ENCODE measurements at regions not wholly inside any gene's neighbourhood (a gene's known extent, or its start where the extent isn't known, plus 50 kb on each side); places are given as distances from the start of the nearest gene placed in this dataset.

- H3K27me3 ChIP-seq (ENCODE audit: control insufficient read depth, low read length) = peaks cover 19% of the 10 kb centered on the region
- no peaks in the 10 kb centered on the region for H4K20me1 ChIP-seq (ENCODE audit: control insufficient read depth, insufficient read depth, low read depth, low read length)
- no peak overlapping the region for H3K27ac ChIP-seq (ENCODE audit: low read depth, low read length)
- no peaks in the 10 kb centered on the region for H3K79me2 ChIP-seq (ENCODE audit: control insufficient read depth, low read length)
- no peaks in the 10 kb centered on the region for H3K4me1 ChIP-seq (ENCODE audit: control insufficient read depth, low read length)
- TF ChIP-seq EZH2phosphoT487 (IDR thresholded peaks at IDR 0.05; ENCODE audit: borderline replicate concordance, low read length) (no peak), CTCF (IDR thresholded peaks at IDR 0.05; ENCODE audit: low read depth, low read length, poor library complexity, severe bottlenecking) (no peak)
- no peaks in the 10 kb centered on the region for H3K36me3 ChIP-seq (ENCODE audit: control insufficient read depth, low read length)
- no peaks in the 10 kb centered on the region for H3F3A ChIP-seq (ENCODE audit: control insufficient read depth, insufficient read depth)
- no peaks in the 10 kb centered on the region for H3K9me2 ChIP-seq (replicated peaks; ENCODE audit: control insufficient read depth, low read length)
- no peaks in the 10 kb centered on the region for H3K9me3 ChIP-seq (ENCODE audit: control insufficient read depth, insufficient read depth, low read length)
- H3K4me2 ChIP-seq (ENCODE audit: low read length) = no peak overlapping the region
- H3K4me3 ChIP-seq (ENCODE audit: low read length) = no peak overlapping the region
These were observed 560.8 kb downstream of the ETS1 start for GRCh38 chr11:128026596-128026995.

GRCh38 chr11:128022761-128023160 is 564.6 kb downstream of the ETS1 start:
- no peak for TF ChIP-seq CTCF (IDR thresholded peaks at IDR 0.05; ENCODE audit: low read depth, low read length, poor library complexity, severe bottlenecking)
- TF ChIP-seq EZH2phosphoT487 (IDR thresholded peaks at IDR 0.05; ENCODE audit: borderline replicate concordance, low read length) = no peak
- Histone ChIP-seq H3K4me2 (ENCODE audit: low read length) (no peak overlapping the region), H3K9me2 (replicated peaks; ENCODE audit: control insufficient read depth, low read length) (no peaks in the 10 kb centered on the region)

GRCh38 chr11:128022007-128022368 is 565.4 kb downstream of the ETS1 start:
- Histone ChIP-seq H3K4me3 (ENCODE audit: low read length) (no peak overlapping the region), H3K9me3 (ENCODE audit: control insufficient read depth, insufficient read depth, low read length) (no peaks in the 10 kb centered on the region), H3K4me1 (ENCODE audit: control insufficient read depth, low read length) (no peaks in the 10 kb centered on the region), H3K9me2 (replicated peaks; ENCODE audit: control insufficient read depth, low read length) (no peaks in the 10 kb centered on the region), H3F3A (ENCODE audit: control insufficient read depth, insufficient read depth) (no peaks in the 10 kb centered on the region), H3K27me3 (ENCODE audit: control insufficient read depth, low read length) (no peaks in the 10 kb centered on the region), H3K36me3 (ENCODE audit: control insufficient read depth, low read length) (no peaks in the 10 kb centered on the region), H3K27ac (ENCODE audit: low read depth, low read length) (no peak overlapping the region), H4K20me1 (ENCODE audit: control insufficient read depth, insufficient read depth, low read depth, low read length) (no peaks in the 10 kb centered on the region), H3K79me2 (ENCODE audit: control insufficient read depth, low read length) (no peaks in the 10 kb centered on the region), H3K4me2 (ENCODE audit: low read length) (no peak overlapping the region)
- TF ChIP-seq CTCF (IDR thresholded peaks at IDR 0.05; ENCODE audit: low read depth, low read length, poor library complexity, severe bottlenecking) (no peak), EZH2phosphoT487 (IDR thresholded peaks at IDR 0.05; ENCODE audit: borderline replicate concordance, low read length) (no peak)

More at GRCh38 chr11:128022761-128023160, 564.6 kb downstream of the ETS1 start:
- no peaks in the 10 kb centered on the region for H3F3A ChIP-seq (ENCODE audit: control insufficient read depth, insufficient read depth)
- no peaks in the 10 kb centered on the region for H3K4me1 ChIP-seq (ENCODE audit: control insufficient read depth, low read length)
- H3K27me3 ChIP-seq (ENCODE audit: control insufficient read depth, low read length) = no peaks in the 10 kb centered on the region; the same call in 1 of the 2 replicates
- no peaks in the 10 kb centered on the region for H4K20me1 ChIP-seq (ENCODE audit: control insufficient read depth, insufficient read depth, low read depth, low read length)
- no peak overlapping the region for H3K4me3 ChIP-seq (ENCODE audit: low read length)
- H3K9me3 ChIP-seq (ENCODE audit: control insufficient read depth, insufficient read depth, low read length) = no peaks in the 10 kb centered on the region
- no peak overlapping the region for H3K27ac ChIP-seq (ENCODE audit: low read depth, low read length)
- no peaks in the 10 kb centered on the region for H3K36me3 ChIP-seq (ENCODE audit: control insufficient read depth, low read length)
- H3K79me2 ChIP-seq (ENCODE audit: control insufficient read depth, low read length) = no peaks in the 10 kb centered on the region

Measured in DOHH2 (cell line).